RWPE2 (cell line): ENCODE measurements at regions not wholly inside any gene's neighbourhood (a gene's known extent, or its start where the extent isn't known, plus 50 kb on each side); places are given as distances from the start of the nearest gene placed in this dataset.

Experiments used
- ATAC-seq: fragments of 200-7000 bp; cut with Tn5 transposase; 3 replicates; pipeline ENCODE4 v1.9.1; 2021; ENCODE audit warnings: low read depth
- DNase-seq: peaks from one replicate; pipeline ENCODE4 v3.0.0-alpha.2; 2020; ENCODE audit warnings: low spot score
- H3K27ac ChIP-seq: fragments of 450-650 bp; 2 replicates; pipeline ENCODE4 v1.5.1; 2017; ENCODE audit warnings: mild to moderate bottlenecking; ENCODE audit not compliant: poor library complexity, severe bottlenecking
- H3K27me3 ChIP-seq: fragments of 250-450 bp; sonication (Bioruptor Pico); 2 replicates; pipeline ENCODE4 v1.5.1; 2021; ENCODE audit warnings: mild to moderate bottlenecking, moderate library complexity; ENCODE audit not compliant: insufficient read depth, poor library complexity, severe bottlenecking
- H3K36me3 ChIP-seq: fragments of 250-450 bp; sonication (Bioruptor Pico); 2 replicates; pipeline ENCODE4 v1.5.1; 2020; ENCODE audit warnings: low read depth, mild to moderate bottlenecking, moderate library complexity
- H3K4me1 ChIP-seq: fragments of 250-450 bp; sonication (Bioruptor Pico); 2 replicates; pipeline ENCODE4 v1.5.1; 2021; ENCODE audit warnings: mild to moderate bottlenecking, moderate library complexity; ENCODE audit not compliant: insufficient read depth, poor library complexity, severe bottlenecking
- H3K4me3 ChIP-seq: fragments of 250-450 bp; sonication (Bioruptor Pico); 2 replicates; pipeline ENCODE4 v1.5.1; 2021; ENCODE audit warnings: mild to moderate bottlenecking, moderate library complexity; ENCODE audit not compliant: severe bottlenecking
- H3K9me3 ChIP-seq: fragments of 250-450 bp; sonication (Bioruptor Pico); 2 replicates; pipeline ENCODE4 v1.5.1; 2021; ENCODE audit warnings: mild to moderate bottlenecking, moderate library complexity; ENCODE audit not compliant: severe bottlenecking
- CTCF ChIP-seq: fragments of 450-650 bp; IDR thresholded peaks from one replicate; pipeline ENCODE4 v1.5.1; 2017; ENCODE audit warnings: mild to moderate bottlenecking, moderate library complexity; ENCODE audit not compliant: poor library complexity, severe bottlenecking

DNA sequence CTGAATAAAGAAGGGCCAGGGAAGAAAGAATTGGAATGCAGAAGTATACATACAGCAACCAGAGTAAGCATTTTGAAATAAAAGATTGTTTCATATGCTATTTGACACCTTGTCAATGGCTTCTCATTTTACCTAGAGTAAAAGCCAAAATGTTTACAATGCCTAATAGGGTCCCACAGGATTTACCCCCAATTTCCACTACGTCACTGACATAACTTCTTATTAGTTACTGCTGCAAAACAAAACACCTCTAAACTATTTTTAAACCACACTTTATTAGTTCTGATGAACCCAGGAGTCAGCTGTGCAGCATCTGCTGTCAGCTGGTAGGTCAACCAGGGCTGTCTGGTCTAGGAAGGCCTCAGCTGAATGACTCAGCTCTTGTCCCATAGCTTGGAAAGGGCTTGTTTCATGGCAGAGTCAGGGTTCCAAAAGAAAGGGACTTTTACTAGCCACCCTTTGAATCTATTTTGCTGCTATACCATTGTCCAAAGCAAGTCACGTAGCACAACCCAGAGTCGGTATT lies 945.1 kb downstream of the EPHA3 start:
- TF ChIP-seq CTCF: no peak
- Histone ChIP-seq H3K9me3 (no peaks in the 10 kb centered on the region), H3K36me3 (no peaks in the 10 kb centered on the region), H3K27ac (no peak overlapping the region), H3K4me3 (no peak overlapping the region), H3K27me3 (no peaks in the 10 kb centered on the region), H3K4me1 (no peaks in the 10 kb centered on the region)
- ATAC-seq (no peak), DNase-seq (no peak)

DNA sequence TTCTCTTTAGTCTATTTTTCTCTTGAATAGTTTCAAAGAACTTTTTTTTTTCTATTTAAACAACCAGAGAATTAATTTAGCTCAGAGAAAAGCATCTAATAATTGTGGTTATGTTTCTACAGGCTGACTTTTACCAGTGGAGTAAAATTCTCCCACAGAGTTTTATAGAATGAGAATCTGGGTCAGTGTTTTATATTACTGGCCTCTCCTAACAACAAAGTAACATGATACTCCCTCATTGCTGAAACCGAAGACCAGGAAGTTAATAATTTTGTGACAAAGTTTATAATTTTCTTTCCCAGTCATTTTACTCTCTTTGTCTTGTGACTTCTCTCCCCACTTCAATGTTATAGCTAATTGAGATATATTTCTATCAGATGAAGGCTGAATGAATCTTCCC lies 946.9 kb downstream of the EPHA3 start:
- H3K36me3 ChIP-seq: no peaks in the 10 kb centered on the region
- DNase-seq (no peak), ATAC-seq (no peak)
- H3K9me3 ChIP-seq: no peaks in the 10 kb centered on the region
- no peak for TF ChIP-seq CTCF
- no peaks in the 10 kb centered on the region for H3K4me1 ChIP-seq
- no peak overlapping the region for H3K4me3 ChIP-seq
- H3K27me3 ChIP-seq: no peaks in the 10 kb centered on the region
- no peak overlapping the region for H3K27ac ChIP-seq

- Histone ChIP-seq H3K27ac (no peak overlapping the region), H3K9me3 (no peaks in the 10 kb centered on the region), H3K4me3 (no peak overlapping the region), H3K27me3 (no peaks in the 10 kb centered on the region), H3K36me3 (no peaks in the 10 kb centered on the region), H3K4me1 (no peaks in the 10 kb centered on the region)
- ATAC-seq (no peak), DNase-seq (no peak)
- TF ChIP-seq CTCF: no peak
These were observed 948.2 kb downstream of the EPHA3 start for GRCh38 chr3:90055666-90056065.

GRCh38 chr3:90056281-90057032 lies 949.0 kb downstream of the EPHA3 start:
- Histone ChIP-seq H3K27me3 (no peaks in the 10 kb centered on the region), H3K36me3 (no peaks in the 10 kb centered on the region), H3K9me3 (no peaks in the 10 kb centered on the region), H3K4me3 (no peak overlapping the region), H3K4me1 (no peaks in the 10 kb centered on the region), H3K27ac (no peak overlapping the region)
- no peak for TF ChIP-seq CTCF
- no peak for ATAC-seq
- DNase-seq: no peak

DNA sequence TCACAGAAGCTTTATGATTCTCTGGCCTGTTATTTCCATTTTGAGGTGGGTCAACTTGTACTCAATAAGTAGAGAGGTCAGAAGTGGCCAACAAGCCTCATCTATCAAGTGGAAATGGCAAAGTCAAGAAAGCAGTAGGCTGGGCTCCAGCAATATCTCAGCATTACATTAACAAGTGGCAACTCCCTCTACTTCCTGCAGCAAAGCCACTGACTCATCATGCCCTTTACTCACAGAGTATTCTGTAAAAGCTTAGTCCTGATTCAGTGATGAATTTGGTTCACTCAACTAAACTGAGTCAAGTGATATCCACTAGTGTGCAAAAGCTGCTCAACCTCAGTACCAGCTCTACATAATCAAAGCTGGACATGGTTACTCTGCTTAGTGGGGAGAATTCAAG lies 954.6 kb downstream of the EPHA3 start:
- H3K4me3 ChIP-seq: no peak overlapping the region
- no peaks in the 10 kb centered on the region for H3K9me3 ChIP-seq
- no peaks in the 10 kb centered on the region for H3K36me3 ChIP-seq
- no peak overlapping the region for H3K27ac ChIP-seq
- DNase-seq: no peak
- TF ChIP-seq CTCF: no peak
- no peaks in the 10 kb centered on the region for H3K27me3 ChIP-seq
- peaks cover 6% of the 10 kb centered on the region for H3K4me1 ChIP-seq
- ATAC-seq: peak; percentile 86
